RPMI7951 (cell line): ENCODE measurements at regions not wholly inside any gene's neighbourhood (a gene's known extent, or its start where the extent isn't known, plus 50 kb on each side); places are given as distances from the start of the nearest gene placed in this dataset.
"Not testable (repeated sequence)": the region's sequence is repeated elsewhere in the genome, so short reads cannot be mapped to it uniquely, and the experiment has no call there.

Source experiments
- DNase-seq: peaks from one replicate; pipeline ENCODE4 v3.0.0-alpha.2; 2012; ENCODE audit warnings: low read depth

DNA sequence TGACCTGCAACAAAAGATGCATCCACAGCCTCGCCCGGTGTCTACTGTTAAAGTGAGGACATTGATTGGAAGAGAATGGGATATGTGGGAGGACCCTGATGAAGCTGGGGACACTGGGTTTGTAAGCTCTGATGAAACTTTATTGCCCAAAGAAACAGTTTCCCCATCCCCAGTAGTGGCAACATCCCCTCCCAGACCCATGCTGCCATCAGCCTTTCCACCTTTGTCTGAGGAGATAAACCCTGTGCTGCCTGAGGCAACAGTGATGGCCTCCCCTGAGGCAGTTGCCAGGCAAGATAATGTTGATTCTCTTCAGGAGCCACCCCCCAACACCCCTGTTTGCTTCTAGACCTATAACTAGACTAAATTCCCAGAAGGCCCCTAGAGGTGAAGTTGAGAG, 234.0 kb downstream of the TFAP2B start:
- DNase-seq = not testable (repeated sequence)

- DNase-seq = not testable (repeated sequence)
Measured at GRCh38 chr6:51055316-51055715, 236.6 kb downstream of the TFAP2B start.

DNA sequence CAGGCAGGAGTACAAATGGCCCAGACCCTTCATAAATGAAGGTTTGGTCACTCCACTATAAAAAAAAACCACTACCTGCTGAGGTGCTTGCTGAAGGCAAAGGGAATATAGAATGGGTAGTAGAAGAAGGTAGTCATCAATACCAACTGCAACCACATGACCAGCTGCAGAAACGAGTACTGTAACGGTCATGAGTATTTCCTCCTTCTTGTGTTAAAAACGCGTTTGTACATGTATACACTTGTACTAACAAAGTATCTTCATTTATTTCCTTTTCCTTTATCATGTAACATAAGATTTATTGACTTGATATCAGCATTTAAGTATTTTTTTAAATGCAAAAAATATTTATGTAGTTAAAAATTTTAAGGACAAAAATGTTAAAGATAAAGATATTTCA, 238.6 kb downstream of the TFAP2B start:
- DNase-seq = no peak

- no peak for DNase-seq
Measured at GRCh38 chr6:51060262-51060762, 241.6 kb downstream of the TFAP2B start.

GRCh38 chr6:51062166-51062722, 243.6 kb downstream of the TFAP2B start:
- DNase-seq = no peak

- DNase-seq = no peak
Measured at GRCh38 chr6:51077821-51078518, 259.3 kb downstream of the TFAP2B start.

DNA sequence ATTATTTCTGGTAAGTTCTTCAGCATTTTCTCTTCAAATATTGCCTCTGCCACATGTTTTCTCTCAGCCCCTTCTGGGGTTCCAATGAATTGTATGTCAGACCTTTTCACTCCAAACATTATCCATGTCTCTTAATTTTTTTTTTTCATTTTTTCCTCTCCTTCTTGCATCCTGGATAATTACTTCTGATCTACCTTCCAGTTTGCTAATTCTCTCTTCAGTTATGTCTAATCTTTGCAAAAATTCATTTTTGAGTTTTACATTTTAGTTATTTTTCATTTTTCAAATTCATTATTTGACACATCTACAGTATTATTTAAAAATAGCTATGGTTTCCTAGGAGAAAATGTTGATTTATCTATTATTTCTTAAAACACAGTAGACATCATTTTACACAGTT, 271.7 kb downstream of the TFAP2B start:
- DNase-seq = no peak

- DNase-seq = no peak
Measured at GRCh38 chr6:51093871-51094270, 275.2 kb downstream of the TFAP2B start.

DNA sequence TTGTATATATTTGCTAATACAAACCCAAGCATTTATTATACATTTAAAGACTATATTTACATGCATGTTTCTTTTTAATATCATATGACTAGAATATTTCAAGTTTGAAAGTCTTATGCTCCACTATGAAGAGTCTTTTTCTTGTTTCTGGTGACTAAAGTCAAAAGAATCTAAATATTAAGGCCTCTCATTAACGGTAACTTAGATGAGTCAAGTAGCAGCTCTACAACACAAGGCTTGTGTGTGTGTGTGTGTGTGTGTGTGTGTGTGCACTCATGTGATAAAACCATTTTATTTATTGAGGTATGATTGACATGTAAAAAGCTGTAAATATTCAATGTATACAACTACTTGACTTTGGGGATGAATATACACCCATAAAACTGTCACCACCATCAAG, 275.6 kb downstream of the TFAP2B start:
- no peak for DNase-seq

DNA sequence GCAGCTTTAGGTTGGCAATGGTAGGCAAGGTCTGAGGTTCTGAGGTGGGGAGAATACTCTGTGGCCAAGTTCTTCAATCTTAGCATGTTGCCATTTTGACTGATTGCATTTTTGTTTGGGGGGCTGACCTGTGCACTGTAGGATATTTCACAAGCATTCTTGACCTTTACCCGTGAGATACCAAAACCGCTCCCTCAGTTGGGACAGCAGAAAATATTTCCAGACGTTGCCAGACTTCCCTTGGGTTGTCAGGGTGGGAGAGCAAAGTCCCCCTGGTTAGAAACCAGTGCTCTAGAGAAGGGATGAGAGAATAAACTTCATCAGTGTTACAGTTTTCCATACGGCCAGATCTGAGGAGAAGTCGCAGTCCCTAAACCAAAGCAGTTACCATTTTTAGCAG, 279.6 kb downstream of the TFAP2B start:
- DNase-seq = no peak

DNA sequence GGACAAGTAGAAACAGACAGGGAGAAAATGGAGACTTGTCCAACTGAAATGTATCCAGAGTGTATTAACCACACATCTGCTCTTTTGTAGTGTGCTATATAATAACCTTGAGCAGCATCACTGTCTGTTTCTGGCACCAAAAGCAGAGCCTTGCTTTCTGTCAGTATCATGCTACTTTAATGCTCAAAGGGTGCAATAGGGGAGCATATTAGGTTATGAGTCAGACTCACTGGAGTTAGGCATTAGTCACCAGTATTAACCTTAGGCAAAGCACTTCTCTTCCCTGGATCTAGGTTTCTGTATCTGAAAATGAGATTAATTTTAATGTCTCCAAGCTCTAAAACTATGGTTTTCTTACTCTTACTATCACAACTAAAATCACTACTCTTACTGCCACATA, 280.1 kb downstream of the TFAP2B start:
- DNase-seq = no peak

DNA sequence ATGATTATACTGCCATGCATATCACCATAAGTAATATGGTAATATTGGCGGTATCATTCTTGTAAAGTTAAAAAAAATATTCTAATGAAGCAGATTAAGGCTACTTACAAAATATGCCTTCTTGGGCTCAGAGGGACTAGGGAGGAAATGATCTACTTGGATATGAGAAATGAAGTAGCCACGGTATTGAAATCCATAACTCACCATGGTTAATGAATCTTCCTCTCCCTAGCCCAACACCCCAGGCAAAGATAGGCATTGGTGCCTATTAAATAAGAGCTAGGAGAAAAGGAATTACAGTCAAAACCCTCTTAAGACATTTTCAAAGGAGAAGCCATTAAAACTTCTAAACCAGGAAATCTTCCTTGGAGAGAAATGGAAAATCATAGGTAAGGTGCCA, 280.5 kb downstream of the TFAP2B start:
- DNase-seq = no peak

DNA sequence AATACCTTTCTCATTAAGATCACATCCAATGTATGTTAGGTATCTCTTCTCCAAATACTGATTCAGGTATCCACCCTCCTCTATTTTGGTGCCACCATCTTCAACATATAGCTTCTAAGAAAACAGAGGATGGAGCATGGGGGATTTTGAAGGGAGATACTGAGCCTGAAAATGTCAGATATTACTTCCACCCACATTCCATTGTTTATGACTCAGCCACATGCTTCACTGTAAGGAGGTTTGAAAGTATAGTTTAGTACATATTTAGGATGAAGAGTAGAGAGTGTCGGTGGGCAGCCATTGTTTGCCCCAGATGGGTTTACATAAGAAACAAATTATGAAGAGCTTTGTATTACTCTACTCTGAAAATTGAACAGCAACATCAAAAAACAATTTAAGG, 286.7 kb downstream of the TFAP2B start:
- DNase-seq = no peak

DNA sequence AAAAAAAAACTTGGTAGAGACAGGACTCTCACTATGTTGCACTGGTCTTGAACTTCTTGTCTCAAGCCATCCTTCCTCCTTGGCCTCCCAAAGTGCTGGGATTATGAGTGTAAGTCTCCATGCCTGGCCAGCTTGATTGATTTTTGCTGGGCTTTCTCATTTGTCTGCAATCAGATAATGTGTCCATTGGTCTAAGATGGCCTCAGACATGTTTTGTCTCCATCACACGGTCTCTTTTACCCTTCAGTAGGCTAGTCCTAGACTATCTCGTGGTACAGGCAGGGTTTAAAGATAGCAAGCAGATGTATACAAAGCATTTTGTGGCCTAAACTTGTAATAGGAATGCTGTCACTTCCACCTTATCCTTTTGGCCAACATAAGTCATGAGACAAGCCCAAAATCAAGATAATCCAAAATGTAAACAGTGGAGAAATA, 289.1 kb downstream of the TFAP2B start:
- DNase-seq = no peak

DNA sequence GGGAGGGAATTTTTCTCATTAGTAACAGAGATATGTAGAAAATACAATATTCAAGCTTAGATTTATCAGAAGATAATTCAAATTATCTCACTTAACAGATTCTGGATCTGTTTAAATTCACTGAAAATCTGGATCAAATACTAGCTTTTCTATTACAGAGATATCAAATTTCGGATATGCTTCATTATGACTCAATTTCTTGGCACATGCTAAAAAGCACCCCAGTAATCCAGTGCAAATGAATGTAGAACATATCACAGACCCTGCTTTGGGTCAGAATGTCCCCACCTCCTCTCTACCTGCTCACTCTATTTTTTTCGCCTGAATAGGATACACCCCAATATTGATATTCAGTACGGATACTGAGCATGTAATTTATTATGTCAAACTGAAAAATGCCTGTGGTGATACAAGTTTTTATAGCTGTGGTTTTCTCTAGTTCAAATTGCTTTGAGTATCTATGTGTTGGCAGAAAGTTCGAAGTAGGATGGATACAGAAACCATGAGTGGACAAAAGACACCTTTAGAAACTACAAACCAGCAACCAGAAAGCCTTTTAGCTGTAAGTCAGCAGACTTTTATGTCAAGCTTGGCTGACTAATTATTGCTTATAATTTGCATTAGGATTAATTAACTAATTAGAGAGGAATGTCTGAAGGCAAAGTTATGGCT, 290.0 kb downstream of the TFAP2B start:
- no peak for DNase-seq

- DNase-seq = no peak
Measured at GRCh38 chr6:51112731-51113130, 294.1 kb downstream of the TFAP2B start.

DNA sequence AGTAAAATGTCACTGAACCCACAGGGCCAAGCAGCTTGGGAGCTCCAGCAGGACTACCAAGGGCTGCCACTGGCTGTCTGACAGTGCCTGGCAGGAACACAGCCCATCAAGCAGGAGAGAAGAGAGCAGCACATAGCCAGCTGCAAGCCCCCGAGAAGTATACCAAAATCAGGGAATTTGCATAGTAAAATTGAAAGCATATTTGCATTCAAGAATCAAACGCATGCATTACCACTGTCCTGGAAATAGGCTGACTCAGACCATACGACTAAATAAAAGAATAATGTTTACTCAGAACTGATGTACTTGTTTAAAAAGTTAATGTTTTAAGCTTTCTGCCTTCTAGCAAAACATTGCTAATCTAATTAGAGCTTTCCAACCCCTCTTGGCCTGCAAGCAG, 298.1 kb downstream of the TFAP2B start:
- no peak for DNase-seq

- DNase-seq = no peak
Measured at GRCh38 chr6:51118792-51119191, 300.1 kb downstream of the TFAP2B start.

DNA sequence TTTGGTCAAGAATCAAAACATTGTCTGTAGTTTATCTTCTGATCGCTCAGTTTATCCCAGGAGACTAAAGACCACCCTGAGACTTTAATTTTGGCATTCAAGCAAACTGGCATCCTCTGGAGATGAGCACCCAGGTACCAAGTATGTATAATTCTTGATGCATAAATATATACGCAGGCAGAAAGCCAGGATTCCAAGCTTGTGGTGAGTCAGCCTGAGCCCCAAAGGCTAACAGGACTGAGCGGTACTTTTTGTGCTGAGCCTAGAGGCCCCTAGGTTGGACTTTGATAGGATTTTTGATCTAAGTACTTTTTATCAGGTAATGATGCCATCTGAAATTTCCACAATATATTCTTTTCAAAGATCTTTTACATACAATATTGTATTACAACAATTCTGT, 301.3 kb downstream of the TFAP2B start:
- no peak for DNase-seq

- not testable (repeated sequence) for DNase-seq
Measured at GRCh38 chr6:51121380-51121976, 302.8 kb downstream of the TFAP2B start.

GRCh38 chr6:51129043-51129442, 310.4 kb downstream of the TFAP2B start:
- no peak for DNase-seq

GRCh38 chr6:51137777-51138176, 319.1 kb downstream of the TFAP2B start:
- DNase-seq = no peak

- DNase-seq = no peak
Measured at GRCh38 chr6:51139950-51140385, 321.3 kb downstream of the TFAP2B start.
